ENCODE measurements at regions not wholly inside any gene's neighbourhood (a gene's known extent, or its start where the extent isn't known, plus 50 kb on each side); places are given as distances from the start of the nearest gene placed in this dataset.

- FAIRE-seq, result no peak
- Histone ChIP-seq H3K79me2 (ENCODE audit: insufficient read depth, low read length) (no peaks in the 10 kb centered on the region), H3K27ac (ENCODE audit: extremely low read length, insufficient read depth, low read length) (no peak overlapping the region), H3K9ac (ENCODE audit: insufficient read depth, low read depth, low read length) (no peak overlapping the region), H2AFZ (ENCODE audit: low read length) (no peak overlapping the region), H3K9me3 (ENCODE audit: low read length) (peaks cover 11% of the 10 kb centered on the region; the same call in 1 of the 2 replicates), H3K4me3 (replicated peaks in 1 of 3; ENCODE audit: insufficient read depth in 1 of 3, low read depth in 2 of 3, low read length in 3 of 3) (no peak overlapping the region), H3K4me1 (ENCODE audit: insufficient read depth, low read length) (no peaks in the 10 kb centered on the region), H4K20me1 (ENCODE audit: insufficient read depth, low read length) (no peaks in the 10 kb centered on the region), H3K4me2 (ENCODE audit: low read depth, low read length) (no peak overlapping the region), H3K27me3 (ENCODE audit: control insufficient read depth in 1 of 2, insufficient read depth in 2 of 2, low read length in 2 of 2) (no peaks in the 10 kb centered on the region; a peak in 1 of 5 replicates), H3K36me3 (replicated peaks in 1 of 2; ENCODE audit: control insufficient read depth in 1 of 2, insufficient read depth in 2 of 2, low read length in 2 of 2) (no peaks in the 10 kb centered on the region)
- no peak for ATAC-seq
- POLR2A ChIA-PET, result no interaction called here
- CTCF ChIA-PET (ENCODE audit: low intra/inter-chr PET ratio, low total read pairs), result no interaction called here
- WGBS (ENCODE audit: low lambda C conversion rate), result 20% methylated on average over 6 of the region's 6 CpGs
- BruUV-seq (replicated peaks), result no TSS peak
- intact Hi-C loops (cut with micrococcal nuclease; ENCODE audit: unreplicated experiment), result loop anchor here (5.0 kb wide), 1 partner anchor 863 kb away; no protein-coding TSS in a partner anchor
- DNase-seq (ENCODE audit: low spot score), result no peak
- in situ Hi-C loops (cut with HindIII; ENCODE audit: extremely low pct_ligation_motif_present, low pct_unique_long_range_greater_than_20kb), result no loop called here
- TF ChIP-seq ZNF280B (CRISPR knock-in tag; IDR thresholded peaks at IDR 0.05; ENCODE audit: borderline replicate concordance), result no peak
- no peak for TF ChIP-seq ZNF207 (IDR thresholded peaks at IDR 0.05; ENCODE audit: borderline replicate concordance)
- no peak for TF ChIP-seq THAP7 (CRISPR knock-in tag; IDR thresholded peaks at IDR 0.05)
- no peak for TF ChIP-seq ZHX1 (CRISPR knock-in tag; IDR thresholded peaks at IDR 0.05; ENCODE audit: low read depth)
- no peak; the same call in 1 of the 2 replicates for TF ChIP-seq THRA (CRISPR knock-in tag; IDR thresholded peaks at IDR 0.05; ENCODE audit: borderline replicate concordance)
- no peak for TF ChIP-seq CSRNP2 (CRISPR knock-in tag; conservative IDR thresholded peaks at IDR 0.05; ENCODE audit: low read depth)
- no peak for TF ChIP-seq CCAR2 (optimal IDR thresholded peaks at IDR 0.05; ENCODE audit: low read depth, low read length)
- TF ChIP-seq ZNF607 (CRISPR knock-in tag; IDR thresholded peaks at IDR 0.05; ENCODE audit: borderline replicate concordance), result no peak
- no peak for TF ChIP-seq NCOA5 (CRISPR knock-in tag; IDR thresholded peaks at IDR 0.05)
- no peak for TF ChIP-seq BCL6 (CRISPR knock-in tag; IDR thresholded peaks at IDR 0.05)
- no peak for TF ChIP-seq ZNF564 (CRISPR knock-in tag; IDR thresholded peaks at IDR 0.05)
- no peak for TF ChIP-seq ZNF274 (CRISPR knock-in tag; IDR thresholded peaks at IDR 0.05)
- no peak for TF ChIP-seq GRHL1 (CRISPR knock-in tag; conservative IDR thresholded peaks at IDR 0.05)
- no peak for TF ChIP-seq SRF (IDR thresholded peaks at IDR 0.05; ENCODE audit: low read depth, low read length)
These were observed 118.9 kb upstream of the POU3F3 start for GRCh38 chr2:104734937-104735586.

Measured in HepG2 (cell line).